Sigmoid colon (tissue), 4 donors: ENCODE measurements at regions not wholly inside any gene's neighbourhood (a gene's known extent, or its start where the extent isn't known, plus 50 kb on each side); places are given as distances from the start of the nearest gene placed in this dataset.
"Not testable (repeated sequence)": the region's sequence is repeated elsewhere in the genome, so short reads cannot be mapped to it uniquely, and the experiment has no call there.

Source experiments
- CTCF ChIP-seq, 4 experiments: fragments of 450-650 bp in 3 of 4; fragments of 200-600 bp in 1 of 4; IDR thresholded peaks; one replicate each; pipeline ENCODE4 v1.5.1; 2016 to 2019; ENCODE audit warnings: antibody characterized with exemption in 4 of 4, mild to moderate bottlenecking in 3 of 4, moderate library complexity in 2 of 4
- EP300 ChIP-seq, 4 donors: sonication (generic); formaldehyde crosslinking; IDR thresholded peaks; one replicate each; pipeline ENCODE4 v1.6.1; 2017; ENCODE audit warnings: antibody characterized with exemption in 4 of 4

GRCh38 chr20:12954254-12954653, 54.5 kb upstream of the SPTLC3 start:
- TF ChIP-seq CTCF, EP300 (IDR thresholded peaks at IDR 0.05): not testable (repeated sequence)
